ENCODE measurements at regions not wholly inside any gene's neighbourhood (a gene's known extent, or its start where the extent isn't known, plus 50 kb on each side); places are given as distances from the start of the nearest gene placed in this dataset.

DNA sequence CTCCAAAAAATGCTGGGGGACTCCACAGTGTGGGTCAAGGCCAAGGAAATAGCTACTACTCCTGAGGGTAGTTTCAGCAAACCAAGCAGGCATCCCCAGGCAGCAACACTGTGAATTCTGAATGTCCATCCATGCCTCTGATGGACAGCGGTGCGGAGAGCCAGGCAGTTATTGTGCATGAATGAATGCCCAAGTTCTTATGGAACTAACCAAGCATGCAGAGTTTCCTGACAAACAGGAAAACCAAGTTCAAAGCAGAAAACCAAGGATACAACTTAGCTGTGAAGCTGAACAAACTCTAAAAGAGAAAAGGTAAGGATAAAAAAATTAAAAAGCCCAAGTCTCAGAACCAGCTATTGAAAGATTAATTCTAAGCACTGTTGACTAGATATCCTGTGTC, 642.6 kb upstream of the HS3ST1 start:
- Histone ChIP-seq H3K4me3 (no peak overlapping the region), H3K27ac (no peak overlapping the region), H3K4me1 (no peaks in the 10 kb centered on the region), H3K36me3 (no peaks in the 10 kb centered on the region), H3K9me3 (no peaks in the 10 kb centered on the region), H3K27me3 (no peaks in the 10 kb centered on the region)
- ATAC-seq, result no peak
- WGBS (ENCODE audit: insufficient coverage, low coverage, low lambda C conversion rate, missing lambda C conversion rate), result 75% methylated on average over 2 of the region's 2 CpGs
- intact Hi-C loops (cut with DNase I), result no loop called here
- no peak for TF ChIP-seq POLR2A (IDR thresholded peaks at IDR 0.05)
- TF ChIP-seq, protein P1, sequence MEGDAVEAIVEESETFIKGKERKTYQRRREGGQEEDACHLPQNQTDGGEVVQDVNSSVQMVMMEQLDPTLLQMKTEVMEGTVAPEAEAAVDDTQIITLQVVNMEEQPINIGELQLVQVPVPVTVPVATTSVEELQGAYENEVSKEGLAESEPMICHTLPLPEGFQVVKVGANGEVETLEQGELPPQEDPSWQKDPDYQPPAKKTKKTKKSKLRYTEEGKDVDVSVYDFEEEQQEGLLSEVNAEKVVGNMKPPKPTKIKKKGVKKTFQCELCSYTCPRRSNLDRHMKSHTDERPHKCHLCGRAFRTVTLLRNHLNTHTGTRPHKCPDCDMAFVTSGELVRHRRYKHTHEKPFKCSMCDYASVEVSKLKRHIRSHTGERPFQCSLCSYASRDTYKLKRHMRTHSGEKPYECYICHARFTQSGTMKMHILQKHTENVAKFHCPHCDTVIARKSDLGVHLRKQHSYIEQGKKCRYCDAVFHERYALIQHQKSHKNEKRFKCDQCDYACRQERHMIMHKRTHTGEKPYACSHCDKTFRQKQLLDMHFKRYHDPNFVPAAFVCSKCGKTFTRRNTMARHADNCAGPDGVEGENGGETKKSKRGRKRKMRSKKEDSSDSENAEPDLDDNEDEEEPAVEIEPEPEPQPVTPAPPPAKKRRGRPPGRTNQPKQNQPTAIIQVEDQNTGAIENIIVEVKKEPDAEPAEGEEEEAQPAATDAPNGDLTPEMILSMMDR (IDR thresholded peaks at IDR 0.05), result no peak
- DNase-seq, result no peak

DNA sequence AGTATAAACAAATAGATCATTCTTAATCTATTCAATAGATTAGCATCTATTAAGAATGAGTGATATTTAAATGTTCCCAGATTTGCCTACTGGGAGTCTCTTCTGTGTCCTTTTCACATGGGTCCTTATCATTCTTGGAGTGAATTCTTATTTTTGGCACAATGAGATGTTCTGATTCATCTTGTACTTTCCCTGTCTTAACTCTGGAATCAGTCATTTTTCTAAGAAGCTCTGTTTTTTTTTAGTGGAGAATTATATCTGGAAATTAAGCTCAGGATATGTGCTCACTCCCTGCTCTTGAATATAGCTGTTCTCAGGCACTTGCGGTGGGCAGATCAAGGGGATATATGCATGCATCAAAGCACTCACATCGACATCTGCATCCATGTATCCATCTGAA, 625.3 kb upstream of the HS3ST1 start:
- Histone ChIP-seq H3K36me3 (no peaks in the 10 kb centered on the region), H3K9me3 (no peaks in the 10 kb centered on the region), H3K27ac (no peak overlapping the region), H3K4me1 (no peaks in the 10 kb centered on the region), H3K4me3 (no peak overlapping the region), H3K27me3 (no peaks in the 10 kb centered on the region)
- ATAC-seq (no peak), DNase-seq (no peak)
- 38% methylated on average over 2 of the region's 2 CpGs for WGBS (ENCODE audit: insufficient coverage, low coverage, low lambda C conversion rate, missing lambda C conversion rate)
- intact Hi-C loops (cut with DNase I), result no loop called here
- TF ChIP-seq, protein P1 (IDR thresholded peaks at IDR 0.05), result no peak

DNA sequence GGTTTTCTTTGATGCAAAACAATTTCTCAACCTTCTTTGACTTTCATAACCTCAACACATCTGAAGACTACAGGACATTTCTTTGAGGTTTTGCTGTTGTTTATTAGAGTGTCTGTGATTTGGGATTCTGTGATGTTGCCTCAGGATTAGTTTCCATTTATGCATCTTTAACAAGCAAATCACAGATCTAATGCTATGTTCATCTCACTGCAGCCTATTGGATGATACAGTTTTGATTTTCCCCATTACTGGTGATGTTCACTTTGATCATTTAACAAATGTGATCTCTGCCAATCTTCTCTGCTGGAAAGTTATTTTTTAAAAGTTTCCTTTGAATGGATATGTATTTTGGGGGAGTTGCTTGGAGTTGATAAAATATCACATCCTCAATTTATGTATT, 624.9 kb upstream of the HS3ST1 start:
- ATAC-seq (no peak), DNase-seq (no peak)
- H3K27ac ChIP-seq, result no peak overlapping the region
- H3K27me3 ChIP-seq, result no peaks in the 10 kb centered on the region
- no peaks in the 10 kb centered on the region for H3K4me1 ChIP-seq
- no peaks in the 10 kb centered on the region for H3K9me3 ChIP-seq
- H3K36me3 ChIP-seq, result no peaks in the 10 kb centered on the region
- H3K4me3 ChIP-seq, result no peak overlapping the region
- intact Hi-C loops (cut with DNase I), result no loop called here
- TF ChIP-seq POLR2A (IDR thresholded peaks at IDR 0.05), result no peak
- TF ChIP-seq, protein P1 (IDR thresholded peaks at IDR 0.05), result no peak

DNA sequence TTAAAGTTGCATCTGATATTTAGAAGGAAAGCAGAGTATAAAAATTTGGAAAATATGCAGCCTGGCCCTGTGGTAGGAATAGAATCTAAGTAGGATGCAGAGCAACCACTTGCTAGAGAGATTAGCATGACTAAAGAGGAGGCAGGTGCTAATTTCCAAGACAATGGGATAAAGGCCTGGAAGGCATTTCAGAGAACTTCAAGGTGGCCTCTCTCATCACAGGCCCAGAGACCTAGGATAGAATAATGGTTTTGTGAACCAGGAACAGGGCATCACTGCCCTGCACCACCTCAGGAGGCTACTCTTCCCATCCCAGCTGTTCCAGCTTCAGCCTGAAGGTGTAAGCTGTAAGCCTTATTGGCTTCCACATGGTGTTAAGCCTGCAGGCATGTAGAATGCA, 621.7 kb upstream of the HS3ST1 start:
- no peak for TF ChIP-seq POLR2A (IDR thresholded peaks at IDR 0.05)
- TF ChIP-seq, protein P1 (IDR thresholded peaks at IDR 0.05), result no peak
- H3K27me3 ChIP-seq, result no peaks in the 10 kb centered on the region
- no peaks in the 10 kb centered on the region for H3K9me3 ChIP-seq
- ATAC-seq (no peak), DNase-seq (no peak)
- H3K4me1 ChIP-seq, result no peaks in the 10 kb centered on the region
- intact Hi-C loops (cut with DNase I), result no loop called here
- H3K36me3 ChIP-seq, result no peaks in the 10 kb centered on the region
- no peak overlapping the region for H3K4me3 ChIP-seq
- no peak overlapping the region for H3K27ac ChIP-seq

DNA sequence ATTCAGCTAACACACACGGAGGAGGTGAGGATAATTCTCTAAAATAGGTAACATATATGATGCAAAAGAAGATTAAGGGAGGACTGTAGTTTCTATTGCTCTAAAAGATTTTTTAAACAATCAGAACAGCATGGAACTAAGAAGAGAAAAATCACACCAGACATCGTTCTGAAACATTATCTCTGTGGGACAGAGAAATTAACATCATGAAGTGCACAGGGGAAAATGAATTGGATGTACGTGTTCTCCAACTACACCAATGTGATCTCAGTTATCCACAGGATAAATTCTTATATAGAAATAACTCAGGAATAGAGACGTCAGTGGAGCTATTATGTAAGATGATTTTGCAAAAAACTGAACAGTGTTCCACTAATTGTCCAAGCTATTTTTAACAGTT, 614.1 kb upstream of the HS3ST1 start:
- no peak overlapping the region for H3K27ac ChIP-seq
- H3K4me1 ChIP-seq, result no peaks in the 10 kb centered on the region
- WGBS (ENCODE audit: insufficient coverage, low coverage, low lambda C conversion rate, missing lambda C conversion rate), result 55% methylated on average over 4 of the region's 4 CpGs
- H3K27me3 ChIP-seq, result no peaks in the 10 kb centered on the region
- TF ChIP-seq, protein P1 (IDR thresholded peaks at IDR 0.05), result no peak
- no peak for TF ChIP-seq POLR2A (IDR thresholded peaks at IDR 0.05)
- no peak overlapping the region for H3K4me3 ChIP-seq
- no peaks in the 10 kb centered on the region for H3K9me3 ChIP-seq
- intact Hi-C loops (cut with DNase I), result no loop called here
- DNase-seq, result no peak
- no peak for ATAC-seq
- no peaks in the 10 kb centered on the region for H3K36me3 ChIP-seq

All from right lobe of liver (tissue), 6 donors.